ENCODE measurements at regions not wholly inside any gene's neighbourhood (a gene's known extent, or its start where the extent isn't known, plus 50 kb on each side); places are given as distances from the start of the nearest gene placed in this dataset.
A peak's percentile ranks its signal among the peaks of the same experiment; 100 is the strongest.

DNA sequence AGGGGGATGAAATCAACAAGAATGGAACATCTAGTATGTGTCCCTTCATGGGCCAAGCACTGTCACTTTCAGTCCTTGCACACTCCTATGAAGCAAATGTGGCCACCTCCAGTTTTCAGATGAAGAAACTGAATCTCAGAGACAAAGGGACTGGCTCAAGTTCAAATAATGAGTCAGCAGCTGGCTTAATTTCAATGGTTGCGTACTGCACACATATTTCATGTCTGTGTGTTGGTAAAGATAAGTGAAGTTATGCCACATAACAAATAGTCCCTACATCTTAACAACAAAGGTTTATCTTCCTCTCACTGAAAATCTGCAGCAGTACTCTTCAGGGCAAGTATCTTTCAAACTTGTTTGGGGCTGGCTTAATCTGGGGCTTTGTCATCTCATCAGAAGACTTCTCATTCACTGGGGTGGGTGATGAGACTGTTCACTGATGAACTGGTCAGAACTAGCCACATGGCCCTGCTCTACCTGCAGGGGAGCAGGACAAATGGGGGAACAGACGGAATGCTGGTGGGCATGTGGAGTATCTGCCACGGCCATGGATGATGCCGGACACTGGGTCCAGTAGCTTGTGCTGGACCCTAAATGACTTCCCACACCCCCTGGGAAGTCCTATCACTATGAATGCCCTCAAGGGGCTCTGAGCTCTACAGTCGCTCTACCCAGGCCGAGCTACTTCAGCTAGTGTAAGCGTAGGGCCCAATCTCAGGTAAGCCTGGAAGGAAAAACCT, 263.2 kb downstream of the CYP26B1 start:
- Mint-ChIP-seq H3K4me1 (no peaks in the 10 kb centered on the region), H3K27ac (no peak overlapping the region), H3K9me3 (peaks cover 0 to 17% (median 6%) of the 10 kb centered on the region in 7 donors), H3K27me3 (peaks cover 3 to 9% (median 8%) of the 10 kb centered on the region in 3 donors), H3K36me3 (no peaks in the 10 kb centered on the region), H3K4me3 (no peak overlapping the region)
- DNase-seq (no peak), ATAC-seq (ENCODE audit: low read depth in 2 of 2) (no peak)

DNA sequence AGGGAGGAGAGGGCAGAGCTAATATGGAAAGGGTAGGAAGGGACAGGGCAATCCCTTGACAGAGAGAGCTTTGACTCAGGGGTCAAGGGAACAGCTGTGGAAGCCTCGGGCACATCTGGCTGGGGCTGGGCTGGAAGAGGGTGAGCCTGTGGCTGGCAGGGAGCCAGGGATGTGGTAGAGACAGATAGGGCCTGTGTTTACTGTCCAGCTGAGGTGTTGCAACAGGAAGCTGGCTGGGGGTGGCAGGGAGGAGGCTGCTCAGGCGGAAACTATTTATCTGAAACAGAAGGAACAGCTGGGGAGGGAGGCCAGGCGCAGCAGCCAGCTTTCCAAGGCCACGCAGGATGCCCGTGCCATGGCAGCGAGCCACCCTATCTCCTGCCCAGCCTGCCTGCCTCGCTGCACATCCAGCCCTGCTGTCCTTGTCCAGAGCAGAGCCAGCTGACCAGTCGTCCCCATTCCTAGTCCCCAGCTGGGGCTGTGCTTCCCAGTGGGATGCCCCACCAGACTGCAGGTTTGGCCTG, 264.7 kb downstream of the CYP26B1 start:
- H3K4me1 Mint-ChIP-seq, result no peaks in the 10 kb centered on the region
- no peaks in the 10 kb centered on the region for H3K36me3 Mint-ChIP-seq
- H3K27me3 Mint-ChIP-seq, result peaks cover 0 to 9% (median 1%) of the 10 kb centered on the region in 3 donors
- no peak for DNase-seq
- H3K4me3 Mint-ChIP-seq, result no peak overlapping the region
- H3K9me3 Mint-ChIP-seq, result peaks cover 2 to 17% (median 6%) of the 10 kb centered on the region in 7 donors
- no peak overlapping the region for H3K27ac Mint-ChIP-seq
- ATAC-seq (ENCODE audit: low read depth in 2 of 2), result no peak

DNA sequence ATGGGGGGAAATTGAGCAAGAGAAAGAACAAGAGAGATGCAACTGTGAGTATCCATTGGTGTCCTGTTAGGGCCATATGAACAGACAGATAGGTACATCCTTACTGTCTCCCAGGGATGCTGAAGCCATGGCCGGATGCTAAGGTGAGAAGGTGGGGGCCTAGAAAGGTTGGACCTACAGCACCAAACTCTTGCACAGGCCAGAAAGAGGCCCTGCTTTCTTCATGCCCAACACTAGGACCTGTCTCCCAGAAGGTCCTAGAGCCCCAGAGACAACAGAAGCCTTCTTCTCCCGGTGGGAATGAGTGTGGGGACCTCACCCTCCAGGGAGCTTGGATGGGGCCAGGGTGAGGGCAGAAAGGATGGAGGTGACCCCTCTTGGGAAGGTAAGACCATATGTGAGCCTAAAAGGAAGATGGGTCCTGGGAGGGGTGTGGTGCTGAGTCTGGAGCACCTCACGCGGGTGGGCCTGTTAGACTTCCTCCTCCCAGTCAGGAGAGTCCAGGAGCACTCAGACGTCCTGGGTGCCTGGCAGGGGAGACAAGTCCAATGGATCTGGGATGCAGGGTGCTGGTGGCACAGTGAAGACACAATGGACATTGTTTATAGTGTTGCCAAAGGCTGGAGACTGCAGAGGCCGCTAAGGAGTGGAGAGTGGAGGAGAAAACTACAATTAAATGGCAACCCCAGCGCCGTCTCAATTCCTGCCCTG, 265.3 kb downstream of the CYP26B1 start:
- H3K27ac Mint-ChIP-seq, result peak overlapping the region in 1 of 6 donors; percentile 54
- H3K4me1 Mint-ChIP-seq, result no peaks in the 10 kb centered on the region
- H3K36me3 Mint-ChIP-seq, result no peaks in the 10 kb centered on the region
- DNase-seq (no peak), ATAC-seq (ENCODE audit: low read depth in 2 of 2) (no peak)
- H3K4me3 Mint-ChIP-seq, result no peak overlapping the region
- H3K9me3 Mint-ChIP-seq, result peaks cover 2 to 17% (median 6%) of the 10 kb centered on the region in 7 donors
- H3K27me3 Mint-ChIP-seq, result peaks cover 0 to 9% (median 0%) of the 10 kb centered on the region in 3 donors

DNA sequence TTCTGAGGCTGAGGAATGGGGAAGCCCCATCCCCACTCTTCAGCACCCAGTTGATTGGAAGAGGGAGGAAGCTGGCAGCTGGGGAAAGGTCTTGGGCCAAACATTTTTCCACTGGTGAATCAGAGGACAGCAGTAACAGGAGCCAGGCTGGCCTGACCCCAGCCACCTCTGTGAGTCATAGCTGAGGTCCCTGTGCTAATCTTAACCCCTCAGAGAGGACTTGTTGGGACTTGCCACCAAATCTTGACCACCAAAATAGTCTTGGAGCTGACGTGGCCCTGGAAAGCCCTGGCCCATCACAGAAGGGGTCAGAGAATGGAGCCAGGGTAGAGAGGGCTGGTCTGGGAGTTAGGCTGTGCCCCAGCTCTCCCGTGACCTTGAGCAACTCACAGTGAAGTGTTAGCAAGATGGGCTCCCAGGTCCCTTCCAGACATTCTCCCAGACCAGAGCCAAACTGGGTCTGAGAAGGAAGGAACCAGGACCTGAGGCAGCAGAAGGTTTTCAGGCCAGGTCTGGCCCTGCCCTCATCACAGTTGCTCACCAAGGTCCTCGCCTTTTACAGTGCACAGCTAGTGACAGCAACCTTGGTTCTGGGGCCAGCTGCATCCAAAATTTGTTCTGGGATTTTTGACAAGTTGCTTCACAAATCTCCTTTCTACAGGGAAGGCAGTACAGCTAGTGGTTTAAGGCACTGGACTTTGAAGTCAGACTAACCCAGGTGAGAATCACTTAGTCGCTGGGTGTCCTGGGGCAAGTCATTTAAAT, 266.6 kb downstream of the CYP26B1 start:
- Mint-ChIP-seq H3K36me3 (no peaks in the 10 kb centered on the region), H3K4me3 (no peak overlapping the region), H3K27ac (no peak overlapping the region), H3K4me1 (no peaks in the 10 kb centered on the region), H3K9me3 (peaks cover 0 to 8% (median 3%) of the 10 kb centered on the region in 7 donors), H3K27me3 (peaks cover 0 to 3% (median 0%) of the 10 kb centered on the region in 3 donors)
- ATAC-seq (ENCODE audit: low read depth in 2 of 2) (no peak), DNase-seq (no peak)

DNA sequence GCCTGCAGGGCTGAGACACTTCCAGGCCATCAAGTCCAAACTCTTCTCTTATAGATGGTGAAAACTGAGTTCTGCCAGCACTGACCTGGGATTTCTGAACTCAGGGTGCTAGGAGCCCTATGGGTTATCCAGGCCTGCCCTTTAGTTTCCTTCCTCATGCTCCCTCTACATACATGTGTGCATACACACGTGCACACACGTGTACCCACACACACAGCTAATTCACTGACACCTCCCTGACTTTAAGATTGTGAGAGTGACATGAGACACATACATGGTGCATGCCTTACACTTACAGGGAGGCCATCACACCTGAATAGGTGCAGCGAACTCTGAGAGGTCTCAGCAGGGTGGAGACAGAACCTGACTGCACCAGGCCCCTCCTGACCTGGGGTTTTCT, 267.4 kb downstream of the CYP26B1 start:
- H3K27ac Mint-ChIP-seq, result no peak overlapping the region
- no peak for DNase-seq
- H3K4me3 Mint-ChIP-seq, result no peak overlapping the region
- H3K36me3 Mint-ChIP-seq, result no peaks in the 10 kb centered on the region
- no peak for ATAC-seq (ENCODE audit: low read depth in 2 of 2)
- H3K4me1 Mint-ChIP-seq, result no peaks in the 10 kb centered on the region
- peaks cover 0 to 3% (median under 1%) of the 10 kb centered on the region in 7 donors for H3K9me3 Mint-ChIP-seq
- H3K27me3 Mint-ChIP-seq, result peaks cover 0 to 6% (median 3%) of the 10 kb centered on the region in 3 donors

DNA sequence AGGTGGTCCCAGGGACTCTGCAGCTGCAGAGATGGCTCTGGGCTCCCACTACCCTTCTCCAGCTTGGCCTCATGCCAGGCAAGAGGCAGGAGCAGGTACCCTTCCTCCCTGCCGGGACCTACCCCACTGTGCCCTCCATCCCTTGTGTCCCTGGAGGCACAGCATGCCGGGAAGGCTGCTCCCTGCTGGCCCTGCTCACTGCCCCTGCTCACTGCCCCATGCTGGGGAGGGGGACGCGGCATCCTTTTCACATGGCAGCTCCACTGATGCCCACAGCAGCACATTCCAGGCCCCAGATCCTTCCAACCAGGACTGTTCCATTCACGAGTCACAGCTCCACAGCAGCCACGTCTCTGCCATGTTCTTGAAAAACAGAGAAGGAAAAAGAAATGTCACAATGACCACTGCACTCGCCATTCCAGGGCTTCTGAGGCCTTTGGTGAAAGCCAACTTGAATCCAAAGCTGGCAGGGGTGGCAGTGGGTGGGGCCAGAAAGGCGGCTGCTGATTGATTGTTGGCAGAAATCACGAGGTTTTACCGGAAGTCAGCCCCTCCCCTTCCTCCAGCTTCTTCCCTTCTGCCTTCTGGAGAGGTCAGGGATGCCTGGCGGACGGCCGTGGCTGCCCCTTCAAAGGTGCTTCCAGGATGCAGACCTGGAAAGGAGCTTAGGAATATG, 268.0 kb downstream of the CYP26B1 start:
- H3K9me3 Mint-ChIP-seq, result peaks cover 0 to 3% (median 0%) of the 10 kb centered on the region in 7 donors
- peaks cover 0 to 8% (median 3%) of the 10 kb centered on the region in 3 donors for H3K27me3 Mint-ChIP-seq
- no peaks in the 10 kb centered on the region for H3K4me1 Mint-ChIP-seq
- H3K27ac Mint-ChIP-seq, result no peak overlapping the region
- no peaks in the 10 kb centered on the region for H3K36me3 Mint-ChIP-seq
- DNase-seq, result no peak
- peak overlapping the region in 1 of 8 donors; percentile 15 for H3K4me3 Mint-ChIP-seq
- ATAC-seq (ENCODE audit: low read depth in 2 of 2), result no peak

DNA sequence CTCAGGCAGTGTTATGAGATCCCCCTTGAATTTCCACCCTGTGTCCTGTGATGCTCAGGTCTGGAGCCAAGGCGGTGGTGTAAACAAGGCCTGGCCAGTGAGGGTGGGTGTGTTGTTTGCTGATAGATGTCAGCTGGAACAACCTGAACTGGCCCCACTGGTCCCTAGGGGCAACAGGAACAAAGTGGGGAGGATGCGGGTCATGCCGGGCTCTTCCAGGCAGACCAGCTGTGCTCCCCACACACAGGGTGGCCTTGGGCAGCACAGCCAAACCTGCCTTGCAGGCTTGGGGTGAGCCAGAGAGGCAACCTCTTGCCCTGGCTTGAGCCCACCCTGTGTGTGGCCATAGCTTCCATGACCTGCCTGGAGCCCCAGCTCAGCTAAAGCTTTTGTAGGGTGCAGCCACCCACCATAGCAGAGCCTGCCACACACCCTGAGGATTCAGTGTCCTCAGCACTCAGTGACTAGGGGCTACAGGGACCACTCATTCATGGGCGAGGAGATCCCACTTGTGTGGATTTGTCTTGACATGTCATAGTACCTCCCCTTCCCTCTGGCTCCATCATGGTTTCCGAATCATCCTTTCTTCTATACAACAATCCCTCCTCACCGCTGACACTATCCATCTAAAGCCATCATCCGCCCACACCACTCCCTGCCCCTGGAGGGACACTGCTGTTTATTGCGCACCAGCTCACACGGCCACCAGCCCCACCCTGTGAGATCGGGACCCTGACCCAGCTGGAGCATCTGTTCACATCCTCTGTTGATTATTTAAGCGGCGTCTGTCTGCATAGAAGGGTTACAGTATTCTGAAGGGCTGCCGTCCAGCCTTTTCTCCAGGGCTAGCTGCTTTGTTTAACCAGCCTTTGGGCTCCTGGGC, 268.8 kb downstream of the CYP26B1 start:
- H3K27ac Mint-ChIP-seq, result no peak overlapping the region
- ATAC-seq (ENCODE audit: low read depth in 2 of 2), result no peak
- H3K36me3 Mint-ChIP-seq, result no peaks in the 10 kb centered on the region
- H3K9me3 Mint-ChIP-seq, result peaks cover 0 to 3% (median 0%) of the 10 kb centered on the region in 7 donors
- no peak for DNase-seq
- no peak overlapping the region for H3K4me3 Mint-ChIP-seq
- peaks cover 0 to 8% (median 0%) of the 10 kb centered on the region in 3 donors for H3K27me3 Mint-ChIP-seq
- H3K4me1 Mint-ChIP-seq, result no peaks in the 10 kb centered on the region

DNA sequence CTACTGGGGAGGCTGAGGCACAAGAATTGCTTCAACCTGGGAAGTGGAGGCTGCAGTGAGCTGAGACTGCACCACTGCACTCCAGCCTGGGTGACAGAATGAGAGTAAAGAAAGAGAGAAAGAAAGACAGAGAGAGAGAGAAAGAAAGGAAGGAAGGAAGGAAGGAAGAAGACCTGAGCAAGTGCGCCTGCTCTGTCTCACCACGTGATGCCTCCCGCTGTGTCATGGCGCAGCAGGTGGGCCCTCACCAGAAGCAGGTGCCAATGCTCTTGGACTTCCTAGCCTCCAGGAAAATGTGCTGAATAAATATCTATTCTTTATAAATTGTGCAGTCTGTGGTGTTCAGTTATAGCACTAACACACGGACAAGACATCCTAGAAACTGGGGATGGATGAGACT, 270.0 kb downstream of the CYP26B1 start:
- ATAC-seq (ENCODE audit: low read depth in 2 of 2) (no peak), DNase-seq (no peak)
- H3K27me3 Mint-ChIP-seq, result peaks cover 0 to 16% (median 3%) of the 10 kb centered on the region in 3 donors
- H3K4me3 Mint-ChIP-seq, result no peak overlapping the region
- H3K4me1 Mint-ChIP-seq, result no peaks in the 10 kb centered on the region
- no peaks in the 10 kb centered on the region for H3K36me3 Mint-ChIP-seq
- H3K27ac Mint-ChIP-seq, result no peak overlapping the region
- peaks cover 0 to 5% (median 2%) of the 10 kb centered on the region in 7 donors for H3K9me3 Mint-ChIP-seq

DNA sequence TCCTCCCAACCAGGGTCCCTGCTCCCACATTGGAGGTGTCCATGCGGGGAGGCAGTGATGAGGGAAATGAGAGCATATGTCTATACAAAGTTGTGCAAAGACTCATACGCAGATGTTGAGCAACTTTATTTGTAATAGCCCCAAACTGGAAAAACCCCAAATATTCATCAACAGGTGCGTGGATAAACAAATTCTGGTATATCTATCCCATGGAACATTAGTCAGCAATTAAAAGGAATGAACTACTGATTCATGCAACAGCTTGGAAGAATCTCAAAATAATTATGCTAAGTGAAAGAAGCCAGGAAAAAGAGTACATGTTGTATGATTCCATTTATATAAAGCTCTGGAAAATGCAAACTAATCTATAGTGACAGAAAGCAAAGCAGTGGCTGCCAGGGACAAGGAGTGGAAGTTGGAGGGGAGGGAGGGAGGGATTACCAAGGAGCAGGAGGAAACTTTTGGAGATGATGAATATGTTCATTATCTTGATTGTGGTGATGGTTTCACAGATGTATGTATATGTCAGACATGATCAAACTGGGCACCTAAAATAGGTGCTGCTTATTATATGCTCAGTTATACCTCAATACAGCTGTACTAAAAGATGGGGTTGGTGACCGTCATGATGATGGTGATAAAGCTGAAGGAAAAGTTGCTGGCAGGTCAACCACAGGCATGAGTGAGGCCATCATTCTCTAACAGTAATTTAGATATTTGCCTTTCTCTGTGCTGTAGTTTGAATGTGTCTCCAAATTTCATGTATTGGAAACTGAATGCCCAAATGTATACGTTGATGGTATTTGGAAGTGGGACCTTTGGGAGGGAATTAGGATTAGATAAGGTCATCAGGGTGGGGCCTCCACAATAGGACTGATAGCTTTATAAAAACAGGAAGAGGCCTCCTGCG, 270.9 kb downstream of the CYP26B1 start:
- H3K36me3 Mint-ChIP-seq, result no peaks in the 10 kb centered on the region
- peaks cover 0 to 5% (median 2%) of the 10 kb centered on the region in 7 donors for H3K9me3 Mint-ChIP-seq
- peak overlapping the region in 1 of 6 donors; percentile 53 for H3K27ac Mint-ChIP-seq
- H3K4me3 Mint-ChIP-seq, result no peak overlapping the region
- ATAC-seq (ENCODE audit: low read depth in 2 of 2), result no peak
- peaks cover 0 to 16% (median 8%) of the 10 kb centered on the region in 3 donors for H3K27me3 Mint-ChIP-seq
- DNase-seq, result no peak
- no peaks in the 10 kb centered on the region for H3K4me1 Mint-ChIP-seq

DNA sequence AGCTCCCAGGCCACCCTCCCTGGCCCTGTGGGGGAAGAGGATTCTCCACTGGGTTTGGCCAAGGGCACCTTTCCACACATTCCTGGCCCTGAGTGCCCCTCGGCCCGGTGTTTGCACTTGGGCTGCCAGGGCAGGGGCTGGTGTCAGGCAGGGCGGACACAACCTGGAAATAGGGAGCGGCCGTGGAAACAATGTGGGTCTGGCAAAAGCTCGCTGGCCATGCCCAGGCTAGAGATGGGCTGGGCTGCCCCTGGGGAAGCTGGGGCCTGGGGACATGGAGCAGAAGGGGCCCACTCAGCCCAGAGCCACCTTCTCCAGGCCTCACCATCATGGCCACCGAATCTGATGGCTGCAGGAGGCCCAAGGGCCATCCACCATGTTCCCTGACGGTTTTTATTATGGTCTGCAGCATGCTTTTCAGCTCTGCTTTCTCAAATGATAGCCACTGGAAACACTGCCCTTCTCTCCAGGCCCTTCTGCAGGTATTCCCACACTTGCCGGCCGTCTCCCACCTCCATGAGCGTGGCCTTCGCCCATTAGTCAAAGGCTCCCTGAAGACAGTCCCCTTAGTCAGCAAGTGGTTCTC, 275.1 kb downstream of the CYP26B1 start:
- no peak for ATAC-seq (ENCODE audit: low read depth in 2 of 2)
- Mint-ChIP-seq H3K27ac (no peak overlapping the region), H3K4me1 (no peaks in the 10 kb centered on the region), H3K36me3 (no peaks in the 10 kb centered on the region), H3K27me3 (peaks cover 8 to 27% (median 20%) of the 10 kb centered on the region in 3 donors), H3K9me3 (peaks cover 0 to 11% (median 0%) of the 10 kb centered on the region in 7 donors), H3K4me3 (peak overlapping the region in 1 of 8 donors; percentile 66)
- no peak for DNase-seq

DNA sequence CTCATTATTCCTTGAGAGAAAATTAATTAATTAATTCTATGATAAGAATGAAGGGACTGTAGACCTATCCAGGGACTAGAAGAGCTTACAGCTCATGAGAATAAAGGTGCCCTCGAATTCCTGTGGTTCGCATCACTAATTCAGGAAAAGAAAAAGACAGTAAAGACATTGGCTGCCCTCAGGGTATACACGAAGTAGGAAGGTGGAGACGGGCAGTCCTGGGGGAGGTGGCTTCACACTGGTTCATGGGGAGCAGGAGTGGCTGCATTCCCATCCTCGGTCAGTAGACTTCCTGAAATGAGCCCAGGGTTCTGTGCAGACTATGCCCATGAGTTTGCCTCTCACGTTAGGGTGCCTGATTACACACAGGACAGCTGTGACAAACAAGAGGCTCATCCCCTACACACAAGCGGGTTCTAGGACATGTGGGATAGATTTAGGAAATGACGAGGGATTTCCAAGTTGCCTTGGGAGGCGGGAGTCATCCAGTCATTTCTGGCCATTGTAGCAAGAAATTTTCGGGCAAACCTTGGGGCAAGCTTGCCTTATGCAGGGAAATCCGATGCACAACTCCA, 282.2 kb downstream of the CYP26B1 start:
- no peaks in the 10 kb centered on the region for H3K36me3 Mint-ChIP-seq

More for the DNA sequence above, 282.2 kb downstream of the CYP26B1 start:
- ATAC-seq (ENCODE audit: low read depth in 2 of 2) (no peak), DNase-seq (no peak)
- peaks cover 0 to 2% (median 0%) of the 10 kb centered on the region in 7 donors for H3K9me3 Mint-ChIP-seq
- H3K4me1 Mint-ChIP-seq, result no peaks in the 10 kb centered on the region
- peaks cover under 1 to 8% (median 4%) of the 10 kb centered on the region in 3 donors for H3K27me3 Mint-ChIP-seq
- H3K27ac Mint-ChIP-seq, result no peak overlapping the region
- H3K4me3 Mint-ChIP-seq, result no peak overlapping the region

Data from naive B cell (primary cell).